NB4 (cell line): ENCODE measurements at regions not wholly inside any gene's neighbourhood (a gene's known extent, or its start where the extent isn't known, plus 50 kb on each side); places are given as distances from the start of the nearest gene placed in this dataset.

ENCODE experiments used
- POLR2A ChIP-seq: IDR thresholded peaks from 2 replicates; pipeline ENCODE4 v1.6.1; 2011; ENCODE audit warnings: mild to moderate bottlenecking; ENCODE audit not compliant: insufficient read length; ENCODE audit errors: extremely low read depth
- TF ChIP-seq, protein P1 (sequence below): IDR thresholded peaks from one replicate; pipeline ENCODE4 v1.5.1; 2012; ENCODE audit warnings: low read depth, low read length
- TF ChIP-seq, protein P2 (sequence below): IDR thresholded peaks from 2 replicates; pipeline ENCODE4 v1.6.1; 2011; ENCODE audit warnings: low read depth, low read length

DNA sequence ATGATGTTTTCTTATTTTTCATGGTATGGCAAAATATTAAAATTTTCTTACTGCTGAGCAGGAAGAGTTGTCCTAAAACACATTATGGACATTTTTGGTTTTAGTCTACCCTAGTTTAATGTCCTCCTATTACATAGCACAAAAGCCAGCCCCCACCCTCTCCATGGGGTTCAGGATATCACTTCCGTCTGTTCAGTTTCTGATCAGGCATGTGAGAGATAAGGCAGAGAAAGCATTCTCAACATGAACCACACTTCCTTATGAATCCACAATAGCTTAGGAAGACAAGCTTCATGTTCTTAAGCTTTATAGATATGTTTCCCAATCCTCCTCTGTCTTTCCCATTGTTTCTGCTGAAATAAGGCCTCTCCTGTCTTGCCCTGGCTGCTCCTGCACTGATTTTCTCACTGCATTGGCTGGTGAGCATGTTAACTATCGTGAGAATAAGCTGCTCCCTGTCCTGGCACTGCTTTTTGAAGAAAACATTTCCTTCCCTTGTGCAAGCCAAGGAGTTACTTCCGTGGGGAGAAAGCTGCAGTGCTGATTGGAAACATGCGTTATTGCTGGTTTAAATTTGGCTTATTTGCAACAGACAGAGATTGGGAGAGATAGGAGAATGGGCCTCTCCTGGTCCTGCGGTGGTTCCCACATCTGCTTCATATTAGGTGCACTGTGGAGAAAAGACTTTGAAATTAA is 260.3 kb upstream of the RPS23 start:
- TF ChIP-seq, protein P1, sequence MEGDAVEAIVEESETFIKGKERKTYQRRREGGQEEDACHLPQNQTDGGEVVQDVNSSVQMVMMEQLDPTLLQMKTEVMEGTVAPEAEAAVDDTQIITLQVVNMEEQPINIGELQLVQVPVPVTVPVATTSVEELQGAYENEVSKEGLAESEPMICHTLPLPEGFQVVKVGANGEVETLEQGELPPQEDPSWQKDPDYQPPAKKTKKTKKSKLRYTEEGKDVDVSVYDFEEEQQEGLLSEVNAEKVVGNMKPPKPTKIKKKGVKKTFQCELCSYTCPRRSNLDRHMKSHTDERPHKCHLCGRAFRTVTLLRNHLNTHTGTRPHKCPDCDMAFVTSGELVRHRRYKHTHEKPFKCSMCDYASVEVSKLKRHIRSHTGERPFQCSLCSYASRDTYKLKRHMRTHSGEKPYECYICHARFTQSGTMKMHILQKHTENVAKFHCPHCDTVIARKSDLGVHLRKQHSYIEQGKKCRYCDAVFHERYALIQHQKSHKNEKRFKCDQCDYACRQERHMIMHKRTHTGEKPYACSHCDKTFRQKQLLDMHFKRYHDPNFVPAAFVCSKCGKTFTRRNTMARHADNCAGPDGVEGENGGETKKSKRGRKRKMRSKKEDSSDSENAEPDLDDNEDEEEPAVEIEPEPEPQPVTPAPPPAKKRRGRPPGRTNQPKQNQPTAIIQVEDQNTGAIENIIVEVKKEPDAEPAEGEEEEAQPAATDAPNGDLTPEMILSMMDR: no peak
- no peak for TF ChIP-seq POLR2A
- TF ChIP-seq, protein P2, sequence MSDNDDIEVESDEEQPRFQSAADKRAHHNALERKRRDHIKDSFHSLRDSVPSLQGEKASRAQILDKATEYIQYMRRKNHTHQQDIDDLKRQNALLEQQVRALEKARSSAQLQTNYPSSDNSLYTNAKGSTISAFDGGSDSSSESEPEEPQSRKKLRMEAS: no peak
